Endothelial cell of umbilical vein (primary cell): ENCODE measurements at regions not wholly inside any gene's neighbourhood (a gene's known extent, or its start where the extent isn't known, plus 50 kb on each side); places are given as distances from the start of the nearest gene placed in this dataset.

Experiments
- CTCF ChIP-seq, 2 donors: IDR thresholded peaks; 1 replicate in 1 of 2; 2 replicates in 1 of 2; pipeline ENCODE4 v1.5.1; 2011; ENCODE audit warnings: low read length in 2 of 2, mild to moderate bottlenecking in 2 of 2, moderate library complexity in 2 of 2, control low read depth in 1 of 2, inconsistent platforms in 1 of 2, low read depth in 1 of 2; ENCODE audit not compliant: insufficient read depth in 1 of 2; ENCODE audit errors: extremely low read depth in 1 of 2
- EZH2 ChIP-seq: IDR thresholded peaks from 2 replicates; pipeline ENCODE4 v1.6.1; 2012; ENCODE audit warnings: borderline replicate concordance, low read depth, mild to moderate bottlenecking, moderate library complexity, low read length, inconsistent platforms; ENCODE audit not compliant: severe bottlenecking

GRCh38 chr4:178340468-178340867, 898.2 kb upstream of the AGA start:
- TF ChIP-seq EZH2: no peak
- no peak for TF ChIP-seq CTCF (IDR thresholded peaks at IDR 0.05; ENCODE audit: extremely low read depth in 1 of 2, insufficient read depth in 1 of 2, low read depth in 1 of 2, low read length in 2 of 2)
